HG02840 (cell line): ENCODE measurements at regions not wholly inside any gene's neighbourhood (a gene's known extent, or its start where the extent isn't known, plus 50 kb on each side); places are given as distances from the start of the nearest gene placed in this dataset.

Source experiments
- ATAC-seq: cut with Tn5 transposase; IDR thresholded peaks from one replicate; pipeline ENCODE4 v1.9.1; 2021; ENCODE audit warnings: mild to moderate bottlenecking, moderate library complexity, moderate number of reproducible peaks; ENCODE audit not compliant: unreplicated experiment, low FRiP score

GRCh38 chr5:143671674-143672569 is 140.0 kb upstream of the HMHB1 start:
- no peak for ATAC-seq

- ATAC-seq, result no peak
These were observed 140.9 kb upstream of the HMHB1 start for GRCh38 chr5:143671021-143671420.

- ATAC-seq, result no peak
These were observed 146.1 kb upstream of the HMHB1 start for GRCh38 chr5:143665866-143666265.

- ATAC-seq, result no peak
These were observed 147.3 kb upstream of the HMHB1 start for GRCh38 chr5:143664623-143665022.

GRCh38 chr5:143663872-143664271 is 148.1 kb upstream of the HMHB1 start:
- ATAC-seq, result no peak

GRCh38 chr5:143662020-143662419 is 149.9 kb upstream of the HMHB1 start:
- no peak for ATAC-seq

- ATAC-seq, result no peak
These were observed 151.3 kb upstream of the HMHB1 start for GRCh38 chr5:143660625-143661024.

GRCh38 chr5:143659599-143660238 is 152.2 kb upstream of the HMHB1 start:
- ATAC-seq, result no peak

- no peak for ATAC-seq
These were observed 153.0 kb upstream of the HMHB1 start for GRCh38 chr5:143658956-143659355.

GRCh38 chr5:143657647-143658285 is 154.2 kb upstream of the HMHB1 start:
- ATAC-seq, result no peak

- ATAC-seq, result no peak
These were observed 158.1 kb upstream of the HMHB1 start for GRCh38 chr5:143653766-143654282.

- ATAC-seq, result no peak
These were observed 158.7 kb upstream of the HMHB1 start for GRCh38 chr5:143653256-143653655.

GRCh38 chr5:143652108-143652700 is 159.8 kb upstream of the HMHB1 start:
- ATAC-seq, result no peak

- no peak for ATAC-seq
These were observed 161.9 kb upstream of the HMHB1 start for GRCh38 chr5:143649937-143650621.

- no peak for ATAC-seq
These were observed 163.3 kb upstream of the HMHB1 start for GRCh38 chr5:143648696-143649095.

GRCh38 chr5:143646961-143647360 is 165.0 kb upstream of the HMHB1 start:
- ATAC-seq, result no peak

GRCh38 chr5:143645356-143645755 is 166.6 kb upstream of the HMHB1 start:
- ATAC-seq, result no peak

GRCh38 chr5:143644727-143645126 is 167.2 kb upstream of the HMHB1 start:
- ATAC-seq, result no peak

- no peak for ATAC-seq
These were observed 169.2 kb upstream of the HMHB1 start for GRCh38 chr5:143642791-143643190.
